Endothelial cell of umbilical vein (primary cell): ENCODE measurements at regions not wholly inside any gene's neighbourhood (a gene's known extent, or its start where the extent isn't known, plus 50 kb on each side); places are given as distances from the start of the nearest gene placed in this dataset.

Experiments
- CTCF ChIP-seq, 2 donors: IDR thresholded peaks; 1 replicate in 1 of 2; 2 replicates in 1 of 2; pipeline ENCODE4 v1.5.1; 2011; ENCODE audit warnings: low read length in 2 of 2, mild to moderate bottlenecking in 2 of 2, moderate library complexity in 2 of 2, control low read depth in 1 of 2, inconsistent platforms in 1 of 2, low read depth in 1 of 2; ENCODE audit not compliant: insufficient read depth in 1 of 2; ENCODE audit errors: extremely low read depth in 1 of 2
- EZH2 ChIP-seq: IDR thresholded peaks from 2 replicates; pipeline ENCODE4 v1.6.1; 2012; ENCODE audit warnings: borderline replicate concordance, low read depth, mild to moderate bottlenecking, moderate library complexity, low read length, inconsistent platforms; ENCODE audit not compliant: severe bottlenecking
- GATA2 ChIP-seq: IDR thresholded peaks from 2 replicates; pipeline ENCODE4 v1.7.0; 2011; ENCODE audit warnings: low read depth, mild to moderate bottlenecking, moderate library complexity, mixed read lengths, low read length; ENCODE audit not compliant: insufficient read length, insufficient read depth
- MAX ChIP-seq: IDR thresholded peaks from 2 replicates; pipeline ENCODE4 v1.6.1; 2011; ENCODE audit not compliant: insufficient read depth, insufficient read length
- MYC ChIP-seq: IDR thresholded peaks from one replicate; pipeline ENCODE4 v1.6.1; 2011; ENCODE audit warnings: mild to moderate bottlenecking, low read depth, low read length
- POLR2A ChIP-seq: IDR thresholded peaks from 2 replicates; pipeline ENCODE4 v1.6.1; 2012; ENCODE audit warnings: low read depth, mild to moderate bottlenecking, control low read depth, low read length
- POLR2AphosphoS5 ChIP-seq: IDR thresholded peaks from 2 replicates; pipeline ENCODE4 v1.6.1; 2012; ENCODE audit warnings: low read depth, mild to moderate bottlenecking, control low read depth, low read length, moderate library complexity; ENCODE audit not compliant: insufficient read depth

- TF ChIP-seq POLR2A: no peak
- TF ChIP-seq MAX: no peak
- TF ChIP-seq CTCF (IDR thresholded peaks at IDR 0.05; ENCODE audit: extremely low read depth in 1 of 2, insufficient read depth in 1 of 2, low read depth in 1 of 2, low read length in 2 of 2): no peak
- TF ChIP-seq EZH2: no peak
- TF ChIP-seq POLR2AphosphoS5: no peak
- TF ChIP-seq MYC: no peak
- TF ChIP-seq GATA2: no peak
Observed at GRCh38 chr2:161005170-161005569, 155.1 kb upstream of the TANK start.
